Hepatocyte (in vitro differentiated cells): ENCODE measurements at regions not wholly inside any gene's neighbourhood (a gene's known extent, or its start where the extent isn't known, plus 50 kb on each side); places are given as distances from the start of the nearest gene placed in this dataset.

ENCODE experiments used
- EZH2 ChIP-seq: fragments of 200-600 bp; sonication (generic); IDR thresholded peaks from 2 replicates; pipeline ENCODE4 v1.6.1; 2016; ENCODE audit warnings: antibody characterized with exemption, mild to moderate bottlenecking, borderline replicate concordance
- EZH2phosphoT487 ChIP-seq: fragments of 200-600 bp; sonication (generic); IDR thresholded peaks from one replicate; pipeline ENCODE4 v1.6.1; 2018; ENCODE audit warnings: antibody characterized with exemption, mild to moderate bottlenecking, low read depth, moderate library complexity; ENCODE audit not compliant: unreplicated experiment, severe bottlenecking
- TF ChIP-seq, protein P1 (sequence below): fragments of 200-600 bp; sonication (generic); IDR thresholded peaks from 2 replicates; pipeline ENCODE4 v1.5.1; 2016; ENCODE audit warnings: antibody characterized with exemption, mild to moderate bottlenecking; ENCODE audit not compliant: poor library complexity

DNA sequence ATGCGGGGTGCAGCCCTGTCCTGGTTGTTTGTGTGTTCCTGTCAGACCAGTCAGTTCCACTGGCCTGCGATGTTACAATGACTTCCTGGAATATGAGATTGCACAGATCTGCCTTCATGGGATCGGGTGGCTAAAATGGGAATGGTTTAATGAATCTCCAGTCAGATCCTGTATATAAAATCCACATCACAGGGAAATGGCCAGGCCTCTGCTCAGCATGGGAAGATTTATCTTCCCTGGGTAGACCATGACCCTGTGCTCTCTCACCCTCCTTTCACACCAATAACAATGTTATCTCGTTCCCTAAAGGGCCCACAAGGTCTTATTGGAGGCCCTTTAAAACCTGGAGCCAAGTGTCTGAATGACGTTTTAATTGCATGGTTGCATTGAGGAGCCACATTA, 307.4 kb downstream of the RAB28 start:
- TF ChIP-seq EZH2phosphoT487 (no peak), EZH2 (no peak)
- TF ChIP-seq, protein P1, sequence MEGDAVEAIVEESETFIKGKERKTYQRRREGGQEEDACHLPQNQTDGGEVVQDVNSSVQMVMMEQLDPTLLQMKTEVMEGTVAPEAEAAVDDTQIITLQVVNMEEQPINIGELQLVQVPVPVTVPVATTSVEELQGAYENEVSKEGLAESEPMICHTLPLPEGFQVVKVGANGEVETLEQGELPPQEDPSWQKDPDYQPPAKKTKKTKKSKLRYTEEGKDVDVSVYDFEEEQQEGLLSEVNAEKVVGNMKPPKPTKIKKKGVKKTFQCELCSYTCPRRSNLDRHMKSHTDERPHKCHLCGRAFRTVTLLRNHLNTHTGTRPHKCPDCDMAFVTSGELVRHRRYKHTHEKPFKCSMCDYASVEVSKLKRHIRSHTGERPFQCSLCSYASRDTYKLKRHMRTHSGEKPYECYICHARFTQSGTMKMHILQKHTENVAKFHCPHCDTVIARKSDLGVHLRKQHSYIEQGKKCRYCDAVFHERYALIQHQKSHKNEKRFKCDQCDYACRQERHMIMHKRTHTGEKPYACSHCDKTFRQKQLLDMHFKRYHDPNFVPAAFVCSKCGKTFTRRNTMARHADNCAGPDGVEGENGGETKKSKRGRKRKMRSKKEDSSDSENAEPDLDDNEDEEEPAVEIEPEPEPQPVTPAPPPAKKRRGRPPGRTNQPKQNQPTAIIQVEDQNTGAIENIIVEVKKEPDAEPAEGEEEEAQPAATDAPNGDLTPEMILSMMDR, result no peak
